ENCODE measurements at regions not wholly inside any gene's neighbourhood (a gene's known extent, or its start where the extent isn't known, plus 50 kb on each side); places are given as distances from the start of the nearest gene placed in this dataset.

DNA sequence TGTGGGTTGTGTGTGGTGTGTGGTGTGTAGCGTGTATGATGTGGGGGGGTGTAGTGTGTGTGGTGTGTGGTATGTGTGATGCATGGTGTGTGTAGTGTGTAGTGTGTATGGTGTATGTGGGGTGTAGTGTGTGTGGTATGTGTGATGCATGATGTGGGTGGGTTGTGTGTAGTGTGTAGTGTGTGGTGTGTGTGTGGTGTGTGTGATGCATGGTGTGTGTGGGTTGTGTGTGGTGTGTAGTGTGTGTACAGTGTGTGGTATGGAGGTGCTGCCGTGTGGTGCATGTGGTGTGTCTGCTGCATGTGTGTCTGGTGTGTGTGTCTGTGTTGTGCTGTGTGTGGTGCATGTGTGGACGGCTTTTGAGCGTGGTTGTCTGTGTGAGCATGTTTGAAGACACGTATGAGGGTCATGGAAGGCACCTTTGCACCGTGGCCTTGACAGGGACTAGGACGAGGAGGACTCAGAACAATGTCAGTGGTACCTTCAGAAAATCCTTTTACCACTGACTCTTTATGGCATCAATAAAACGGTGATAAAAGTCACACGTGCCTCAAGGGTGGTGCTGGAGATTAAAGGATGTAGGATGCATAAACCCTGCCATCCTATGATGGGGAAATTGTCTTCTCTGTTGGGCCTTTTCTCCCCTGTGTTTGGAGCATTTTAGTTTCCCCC is 328.7 kb upstream of the B3GAT1 start (continued):
- TF ChIP-seq, protein P1, sequence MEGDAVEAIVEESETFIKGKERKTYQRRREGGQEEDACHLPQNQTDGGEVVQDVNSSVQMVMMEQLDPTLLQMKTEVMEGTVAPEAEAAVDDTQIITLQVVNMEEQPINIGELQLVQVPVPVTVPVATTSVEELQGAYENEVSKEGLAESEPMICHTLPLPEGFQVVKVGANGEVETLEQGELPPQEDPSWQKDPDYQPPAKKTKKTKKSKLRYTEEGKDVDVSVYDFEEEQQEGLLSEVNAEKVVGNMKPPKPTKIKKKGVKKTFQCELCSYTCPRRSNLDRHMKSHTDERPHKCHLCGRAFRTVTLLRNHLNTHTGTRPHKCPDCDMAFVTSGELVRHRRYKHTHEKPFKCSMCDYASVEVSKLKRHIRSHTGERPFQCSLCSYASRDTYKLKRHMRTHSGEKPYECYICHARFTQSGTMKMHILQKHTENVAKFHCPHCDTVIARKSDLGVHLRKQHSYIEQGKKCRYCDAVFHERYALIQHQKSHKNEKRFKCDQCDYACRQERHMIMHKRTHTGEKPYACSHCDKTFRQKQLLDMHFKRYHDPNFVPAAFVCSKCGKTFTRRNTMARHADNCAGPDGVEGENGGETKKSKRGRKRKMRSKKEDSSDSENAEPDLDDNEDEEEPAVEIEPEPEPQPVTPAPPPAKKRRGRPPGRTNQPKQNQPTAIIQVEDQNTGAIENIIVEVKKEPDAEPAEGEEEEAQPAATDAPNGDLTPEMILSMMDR (IDR thresholded peaks at IDR 0.05; ENCODE audit: control extremely low read depth in 1 of 3, insufficient read depth in 1 of 3, low read depth in 1 of 3, low read length in 3 of 3) = no peak
- TF ChIP-seq, protein P2, sequence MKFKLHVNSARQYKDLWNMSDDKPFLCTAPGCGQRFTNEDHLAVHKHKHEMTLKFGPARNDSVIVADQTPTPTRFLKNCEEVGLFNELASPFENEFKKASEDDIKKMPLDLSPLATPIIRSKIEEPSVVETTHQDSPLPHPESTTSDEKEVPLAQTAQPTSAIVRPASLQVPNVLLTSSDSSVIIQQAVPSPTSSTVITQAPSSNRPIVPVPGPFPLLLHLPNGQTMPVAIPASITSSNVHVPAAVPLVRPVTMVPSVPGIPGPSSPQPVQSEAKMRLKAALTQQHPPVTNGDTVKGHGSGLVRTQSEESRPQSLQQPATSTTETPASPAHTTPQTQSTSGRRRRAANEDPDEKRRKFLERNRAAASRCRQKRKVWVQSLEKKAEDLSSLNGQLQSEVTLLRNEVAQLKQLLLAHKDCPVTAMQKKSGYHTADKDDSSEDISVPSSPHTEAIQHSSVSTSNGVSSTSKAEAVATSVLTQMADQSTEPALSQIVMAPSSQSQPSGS (IDR thresholded peaks at IDR 0.05; ENCODE audit: low read length) = no peak
- no peak for TF ChIP-seq NRF1 (IDR thresholded peaks at IDR 0.05; ENCODE audit: low read depth, low read length)
- TF ChIP-seq, protein P3, sequence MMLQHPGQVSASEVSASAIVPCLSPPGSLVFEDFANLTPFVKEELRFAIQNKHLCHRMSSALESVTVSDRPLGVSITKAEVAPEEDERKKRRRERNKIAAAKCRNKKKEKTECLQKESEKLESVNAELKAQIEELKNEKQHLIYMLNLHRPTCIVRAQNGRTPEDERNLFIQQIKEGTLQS (IDR thresholded peaks at IDR 0.05; ENCODE audit: insufficient read depth, low read depth, low read length) = no peak
